ENCODE measurements at regions not wholly inside any gene's neighbourhood (a gene's known extent, or its start where the extent isn't known, plus 50 kb on each side); places are given as distances from the start of the nearest gene placed in this dataset.
A peak's percentile ranks its signal among the peaks of the same experiment; 100 is the strongest.

DNA sequence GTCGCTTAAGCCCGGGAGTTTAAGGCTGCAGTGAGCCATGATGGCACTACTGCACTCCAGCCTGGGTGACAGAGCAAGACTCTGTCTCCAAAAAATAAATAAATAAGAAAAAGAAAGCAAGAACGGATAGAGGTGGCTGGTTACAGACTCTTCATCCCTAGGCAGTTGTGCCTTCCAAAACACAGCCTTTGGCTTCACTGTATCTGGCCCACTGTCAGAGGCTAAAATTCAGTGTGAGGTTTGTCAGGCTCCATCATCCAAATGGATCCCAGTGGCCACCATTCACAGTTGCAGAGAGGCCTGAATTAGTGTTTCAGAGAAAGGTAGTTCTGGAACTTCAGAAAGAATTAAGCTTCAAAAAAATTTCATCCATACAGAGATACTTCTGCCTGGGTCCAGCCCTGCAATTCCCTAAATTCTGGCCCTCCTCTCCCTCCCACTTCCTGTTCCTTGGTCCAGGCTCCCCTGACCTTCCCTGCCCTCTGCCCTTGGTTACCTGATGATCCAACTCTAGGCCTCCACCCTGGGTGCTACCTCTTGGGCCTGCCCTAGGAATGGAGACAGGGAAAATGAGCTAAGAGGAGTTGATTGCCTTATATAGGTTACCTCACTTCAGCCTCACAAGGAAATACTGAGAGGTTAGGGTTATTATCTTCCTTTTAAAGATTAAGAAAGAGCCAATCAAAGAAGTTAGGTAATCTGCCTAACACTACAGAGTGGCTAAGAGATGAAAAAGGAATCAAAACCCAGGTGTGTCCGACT lies 97.2 kb upstream of the SLC44A1 start:
- H3K27me3 Mint-ChIP-seq: no peaks in the 10 kb centered on the region
- no peaks in the 10 kb centered on the region for H3K36me3 Mint-ChIP-seq (ENCODE audit: low read depth)
- H3K27ac Mint-ChIP-seq: no peak overlapping the region
- intact Hi-C loops (cut with DNase I, micrococcal nuclease): no loop called here
- H3K4me1 Mint-ChIP-seq: peaks cover 12% of the 10 kb centered on the region
- ChIA-PET CTCF (interaction anchor here (0.8 kb wide), 1 partner anchor 185 kb away, joined by 3 read pairs; no protein-coding TSS in a partner anchor), POLR2A (no interaction called here)
- ATAC-seq (no peak), DNase-seq (no peak)
- no peak overlapping the region for H3K4me3 Mint-ChIP-seq
- no peaks in the 10 kb centered on the region for H3K9me3 Mint-ChIP-seq (ENCODE audit: low read depth)

- Mint-ChIP-seq H3K4me1 (peaks cover 12% of the 10 kb centered on the region), H3K4me3 (no peak overlapping the region), H3K27me3 (no peaks in the 10 kb centered on the region), H3K27ac (no peak overlapping the region), H3K9me3 (ENCODE audit: low read depth) (no peaks in the 10 kb centered on the region), H3K36me3 (ENCODE audit: low read depth) (no peaks in the 10 kb centered on the region)
- intact Hi-C loops (cut with DNase I, micrococcal nuclease): no loop called here
- ATAC-seq (no peak), DNase-seq (no peak)
- ChIA-PET POLR2A (no interaction called here), CTCF (interaction anchor here (0.7 to 1.2 kb wide), 4 partner anchors 28 to 296 kb away, joined by 3 to 4 read pairs (median 3); no protein-coding TSS in a partner anchor)
These were observed 96.0 kb upstream of the SLC44A1 start for GRCh38 chr9:105148328-105149006.

DNA sequence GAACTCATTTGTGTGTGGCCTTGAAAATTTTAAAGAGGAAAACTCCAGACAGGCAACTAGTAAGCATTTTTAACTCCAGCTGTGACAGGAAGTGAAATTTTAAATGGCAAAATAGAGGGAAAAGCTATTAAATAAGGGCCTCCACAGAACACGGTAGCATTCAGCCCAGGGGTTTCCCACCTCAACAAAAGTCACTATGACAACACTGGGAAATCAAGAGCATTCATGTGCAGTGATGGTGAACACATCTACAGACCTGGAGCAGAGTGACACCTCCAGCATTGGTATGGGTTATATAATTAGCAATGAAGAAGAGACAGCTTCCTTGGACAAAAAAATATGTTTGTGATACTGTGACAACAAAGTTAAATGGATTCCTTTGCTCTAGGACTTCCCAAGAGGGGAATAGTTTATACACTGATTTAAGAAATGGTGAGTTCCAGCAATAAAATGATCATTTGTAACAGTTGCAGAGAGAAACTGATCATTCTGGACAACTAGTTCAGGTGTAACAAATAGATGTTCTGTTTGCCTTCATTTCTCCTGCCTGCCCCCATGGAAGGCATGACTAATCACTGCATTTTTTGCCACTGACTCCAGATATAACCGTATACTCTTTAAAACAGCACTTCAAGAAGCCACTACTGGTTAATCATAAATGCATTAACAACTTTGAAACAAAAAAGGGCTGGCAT lies 93.3 kb upstream of the SLC44A1 start:
- Mint-ChIP-seq H3K4me1 (peaks cover 18% of the 10 kb centered on the region), H3K4me3 (no peak overlapping the region), H3K36me3 (ENCODE audit: low read depth) (no peaks in the 10 kb centered on the region), H3K27me3 (no peaks in the 10 kb centered on the region), H3K27ac (no peak overlapping the region), H3K9me3 (ENCODE audit: low read depth) (no peaks in the 10 kb centered on the region)
- intact Hi-C loops (cut with DNase I, micrococcal nuclease): loop anchor here (5.0 to 10.0 kb wide), 2 partner anchors 49 to 156 kb away; no protein-coding TSS in a partner anchor
- ChIA-PET CTCF (interaction anchor here (0.5 to 1.5 kb wide), 5 partner anchors 11 to 288 kb away, joined by 3 to 4 read pairs (median 3); no protein-coding TSS in a partner anchor), POLR2A (no interaction called here)
- DNase-seq (no peak), ATAC-seq (no peak)

DNA sequence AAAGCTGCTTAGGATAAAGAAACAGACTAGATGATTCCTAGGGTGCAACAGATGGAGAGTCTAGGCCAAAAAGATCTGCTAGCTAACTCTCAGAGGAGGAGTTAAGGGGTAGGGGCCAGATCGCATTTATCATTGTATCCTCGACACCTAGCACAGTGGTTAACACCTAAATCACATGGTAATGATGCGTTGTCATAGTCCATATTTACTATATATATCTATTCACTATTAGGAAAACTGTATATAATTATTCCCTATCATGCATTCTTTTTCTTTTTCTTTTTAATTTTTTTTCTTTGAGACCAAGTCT lies 92.8 kb upstream of the SLC44A1 start:
- no peaks in the 10 kb centered on the region for H3K9me3 Mint-ChIP-seq (ENCODE audit: low read depth)
- intact Hi-C loops (cut with DNase I, micrococcal nuclease): loop anchor here (5.0 to 10.0 kb wide), 2 partner anchors 49 to 157 kb away; no protein-coding TSS in a partner anchor
- H3K4me1 Mint-ChIP-seq: peaks cover 18% of the 10 kb centered on the region
- H3K27me3 Mint-ChIP-seq: no peaks in the 10 kb centered on the region
- H3K4me3 Mint-ChIP-seq: no peak overlapping the region
- ChIA-PET CTCF (interaction anchor here (1.0 to 1.5 kb wide), 4 partner anchors 13 to 289 kb away, joined by 3 read pairs; no protein-coding TSS in a partner anchor), POLR2A (no interaction called here)
- no peaks in the 10 kb centered on the region for H3K36me3 Mint-ChIP-seq (ENCODE audit: low read depth)
- no peak overlapping the region for H3K27ac Mint-ChIP-seq
- ATAC-seq: peak; percentile 16
- DNase-seq: no peak

DNA sequence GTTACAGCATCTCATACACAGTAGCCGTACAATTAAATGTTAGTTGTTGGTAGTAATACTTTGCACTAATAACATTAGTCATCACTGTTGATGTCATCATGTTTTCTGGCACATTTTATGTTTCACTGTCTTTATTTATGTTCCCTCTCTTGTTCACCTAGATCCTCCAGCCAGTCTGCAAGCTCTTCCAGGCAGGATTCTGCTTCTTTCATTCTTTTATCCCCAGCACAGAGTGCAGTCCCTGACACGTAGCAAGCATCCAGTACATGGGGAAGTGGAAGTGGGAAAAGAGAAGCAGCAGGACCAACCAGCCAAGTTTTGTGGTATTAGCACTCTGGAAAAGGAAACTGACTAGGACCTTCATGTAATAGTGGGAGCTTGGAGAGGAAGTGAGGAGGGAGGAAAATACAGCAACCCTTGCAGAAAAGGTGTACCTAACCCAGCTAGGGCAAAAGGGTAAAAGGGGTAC lies 89.7 kb upstream of the SLC44A1 start:
- Mint-ChIP-seq H3K27me3 (no peaks in the 10 kb centered on the region), H3K9me3 (ENCODE audit: low read depth) (no peaks in the 10 kb centered on the region), H3K36me3 (ENCODE audit: low read depth) (no peaks in the 10 kb centered on the region), H3K27ac (no peak overlapping the region), H3K4me3 (no peak overlapping the region), H3K4me1 (peaks cover 23% of the 10 kb centered on the region)
- intact Hi-C loops (cut with DNase I, micrococcal nuclease): loop anchor here (5.0 to 10.0 kb wide), 3 partner anchors 52 to 162 kb away; no protein-coding TSS in a partner anchor
- CTCF ChIA-PET: interaction anchor here (0.7 to 1.4 kb wide), 6 partner anchors 14 to 293 kb away, joined by 3 to 4 read pairs (median 4); no protein-coding TSS in a partner anchor
- POLR2A ChIA-PET: no interaction called here
- ATAC-seq (no peak), DNase-seq (no peak)

GRCh38 chr9:105157171-105157583 lies 87.3 kb upstream of the SLC44A1 start:
- no peaks in the 10 kb centered on the region for H3K9me3 Mint-ChIP-seq (ENCODE audit: low read depth)
- no peak overlapping the region for H3K27ac Mint-ChIP-seq
- H3K4me3 Mint-ChIP-seq: no peak overlapping the region
- peaks cover 14% of the 10 kb centered on the region for H3K4me1 Mint-ChIP-seq
- DNase-seq: peak; percentile 46
- H3K27me3 Mint-ChIP-seq: no peaks in the 10 kb centered on the region
- CTCF ChIA-PET: interaction anchor here (0.6 to 1.0 kb wide), 2 partner anchors 21 to 258 kb away, joined by 3 to 5 read pairs; no protein-coding TSS in a partner anchor
- peak; percentile 86 for ATAC-seq
- no peaks in the 10 kb centered on the region for H3K36me3 Mint-ChIP-seq (ENCODE audit: low read depth)
- POLR2A ChIA-PET: no interaction called here
- intact Hi-C loops (cut with DNase I, micrococcal nuclease): loop anchor here (1.0 to 10.0 kb wide), 6 partner anchors 162 to 378 kb away; no protein-coding TSS in a partner anchor

DNA sequence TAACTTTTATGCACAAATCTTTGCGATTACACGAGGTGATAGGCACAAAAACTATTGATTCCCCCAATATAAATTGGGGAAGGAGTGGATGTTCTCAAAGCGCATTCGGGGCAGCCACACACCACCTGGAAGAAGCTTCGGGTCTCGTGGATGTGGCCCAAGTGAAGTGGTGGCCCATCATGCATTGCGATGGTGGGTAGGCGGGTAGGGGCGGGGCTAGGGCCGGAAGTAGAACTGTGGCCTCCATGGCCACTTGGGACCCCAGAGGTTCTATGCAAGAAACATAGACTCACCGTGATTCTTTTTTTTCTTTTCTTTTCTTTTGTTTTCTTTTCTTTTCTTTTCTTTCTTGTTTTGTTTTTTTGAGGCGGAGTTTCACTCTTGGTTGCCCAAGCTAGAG lies 86.4 kb upstream of the SLC44A1 start:
- Mint-ChIP-seq H3K9me3 (ENCODE audit: low read depth) (no peaks in the 10 kb centered on the region), H3K36me3 (ENCODE audit: low read depth) (no peaks in the 10 kb centered on the region), H3K27me3 (no peaks in the 10 kb centered on the region), H3K4me1 (peaks cover 14% of the 10 kb centered on the region), H3K4me3 (no peak overlapping the region), H3K27ac (no peak overlapping the region)
- no peak for ATAC-seq
- ChIA-PET POLR2A (no interaction called here), CTCF (interaction anchor here (2.0 kb wide), 1 partner anchor 235 kb away, joined by 4 read pairs; no protein-coding TSS in a partner anchor)
- intact Hi-C loops (cut with DNase I, micrococcal nuclease): loop anchor here (5.0 to 10.0 kb wide), 2 partner anchors 163 to 166 kb away; no protein-coding TSS in a partner anchor
- peak; percentile 8 for DNase-seq

DNA sequence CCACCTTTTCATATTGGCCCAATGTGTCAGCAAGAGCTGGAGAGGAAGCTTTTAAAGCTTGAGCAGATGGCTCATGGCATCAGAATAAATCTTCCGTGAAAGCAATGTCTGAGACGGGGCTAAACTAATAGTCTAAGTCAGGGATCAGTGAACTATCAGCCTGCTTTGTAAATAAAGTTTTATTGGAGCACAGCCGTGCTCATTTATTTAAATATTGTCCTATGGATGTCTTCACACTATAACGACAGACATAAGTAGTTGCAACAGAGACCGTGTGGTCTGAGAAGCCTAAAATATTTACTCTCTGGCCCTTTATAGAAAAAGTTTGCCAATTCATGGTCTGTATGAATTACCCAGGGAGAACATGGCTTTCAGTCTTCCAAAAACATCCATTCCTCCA lies 85.6 kb upstream of the SLC44A1 start:
- CTCF ChIA-PET: interaction anchor here (0.6 to 2.0 kb wide), 6 partner anchors 19 to 240 kb away, joined by 3 to 6 read pairs (median 4); no protein-coding TSS in a partner anchor
- Mint-ChIP-seq H3K27me3 (no peaks in the 10 kb centered on the region), H3K36me3 (ENCODE audit: low read depth) (no peaks in the 10 kb centered on the region), H3K4me1 (peaks cover 14% of the 10 kb centered on the region), H3K9me3 (ENCODE audit: low read depth) (no peaks in the 10 kb centered on the region), H3K27ac (no peak overlapping the region), H3K4me3 (no peak overlapping the region)
- ATAC-seq (no peak), DNase-seq (no peak)
- intact Hi-C loops (cut with DNase I, micrococcal nuclease): loop anchor here (1.0 to 10.0 kb wide), 3 partner anchors 164 to 256 kb away; no protein-coding TSS in a partner anchor
- POLR2A ChIA-PET: no interaction called here

- Mint-ChIP-seq H3K9me3 (ENCODE audit: low read depth) (no peaks in the 10 kb centered on the region), H3K36me3 (ENCODE audit: low read depth) (no peaks in the 10 kb centered on the region), H3K4me3 (no peak overlapping the region), H3K27ac (no peak overlapping the region), H3K27me3 (no peaks in the 10 kb centered on the region), H3K4me1 (no peaks in the 10 kb centered on the region)
- intact Hi-C loops (cut with DNase I, micrococcal nuclease): no loop called here
- POLR2A ChIA-PET: no interaction called here
- CTCF ChIA-PET: interaction anchor here (0.9 to 1.6 kb wide), 2 partner anchors 8 to 305 kb away, joined by 3 read pairs; no protein-coding TSS in a partner anchor
- DNase-seq (no peak), ATAC-seq (no peak)
These were observed 75.6 kb upstream of the SLC44A1 start for GRCh38 chr9:105168870-105169319.

GRCh38 chr9:105171076-105171475 lies 73.4 kb upstream of the SLC44A1 start:
- Mint-ChIP-seq H3K4me1 (no peaks in the 10 kb centered on the region), H3K9me3 (ENCODE audit: low read depth) (no peaks in the 10 kb centered on the region), H3K36me3 (ENCODE audit: low read depth) (no peaks in the 10 kb centered on the region), H3K27me3 (no peaks in the 10 kb centered on the region), H3K27ac (no peak overlapping the region), H3K4me3 (no peak overlapping the region)
- ATAC-seq: no peak
- DNase-seq: no peak
- ChIA-PET POLR2A (no interaction called here), CTCF (interaction anchor here (0.6 to 1.6 kb wide), 3 partner anchors 15 to 308 kb away, joined by 3 to 5 read pairs (median 3); no protein-coding TSS in a partner anchor)
- intact Hi-C loops (cut with DNase I, micrococcal nuclease): no loop called here

DNA sequence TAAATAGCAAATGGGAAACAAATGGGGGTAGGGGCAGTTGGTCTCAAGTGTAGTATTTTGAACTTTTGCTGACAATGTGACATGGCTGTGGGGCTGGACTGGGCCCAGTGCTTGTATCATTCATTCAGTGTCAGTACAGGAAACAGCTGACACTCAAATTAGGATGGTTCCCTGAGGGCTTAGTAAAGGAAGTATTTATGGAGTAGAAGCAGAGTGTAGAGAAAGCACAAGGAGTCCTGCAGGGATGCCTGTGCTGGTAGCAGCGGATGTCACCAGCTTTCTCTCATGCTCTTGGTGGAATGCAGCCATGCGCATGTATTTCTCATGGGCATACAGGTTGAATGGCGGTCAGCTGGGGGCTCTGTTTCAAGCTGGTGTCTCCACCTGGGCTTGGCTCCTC lies 72.9 kb upstream of the SLC44A1 start:
- Mint-ChIP-seq H3K4me3 (no peak overlapping the region), H3K27me3 (no peaks in the 10 kb centered on the region), H3K27ac (no peak overlapping the region), H3K36me3 (ENCODE audit: low read depth) (no peaks in the 10 kb centered on the region), H3K4me1 (no peaks in the 10 kb centered on the region), H3K9me3 (ENCODE audit: low read depth) (no peaks in the 10 kb centered on the region)
- ATAC-seq (no peak), DNase-seq (no peak)
- POLR2A ChIA-PET: no interaction called here
- intact Hi-C loops (cut with DNase I, micrococcal nuclease): no loop called here
- CTCF ChIA-PET: interaction anchor here (0.6 to 1.6 kb wide), 3 partner anchors 15 to 308 kb away, joined by 3 to 5 read pairs (median 3); no protein-coding TSS in a partner anchor
